ENCODE measurements at regions not wholly inside any gene's neighbourhood (a gene's known extent, or its start where the extent isn't known, plus 50 kb on each side); places are given as distances from the start of the nearest gene placed in this dataset.

GRCh38 chr7:367351-367901 is 77.5 kb downstream of the FOXL3 start:
- peaks cover 9% of the 10 kb centered on the region for H3K27me3 ChIP-seq (ENCODE audit: insufficient read depth, poor library complexity, severe bottlenecking)
- H3K27ac ChIP-seq (replicated peaks): no peak overlapping the region
- H3K4me3 ChIP-seq (replicated peaks; ENCODE audit: insufficient read depth, low read length): no peak overlapping the region
- no peak for DNase-seq (ENCODE audit: low read depth in 1 of 2, low spot score in 1 of 2)
- TF ChIP-seq, protein P1, sequence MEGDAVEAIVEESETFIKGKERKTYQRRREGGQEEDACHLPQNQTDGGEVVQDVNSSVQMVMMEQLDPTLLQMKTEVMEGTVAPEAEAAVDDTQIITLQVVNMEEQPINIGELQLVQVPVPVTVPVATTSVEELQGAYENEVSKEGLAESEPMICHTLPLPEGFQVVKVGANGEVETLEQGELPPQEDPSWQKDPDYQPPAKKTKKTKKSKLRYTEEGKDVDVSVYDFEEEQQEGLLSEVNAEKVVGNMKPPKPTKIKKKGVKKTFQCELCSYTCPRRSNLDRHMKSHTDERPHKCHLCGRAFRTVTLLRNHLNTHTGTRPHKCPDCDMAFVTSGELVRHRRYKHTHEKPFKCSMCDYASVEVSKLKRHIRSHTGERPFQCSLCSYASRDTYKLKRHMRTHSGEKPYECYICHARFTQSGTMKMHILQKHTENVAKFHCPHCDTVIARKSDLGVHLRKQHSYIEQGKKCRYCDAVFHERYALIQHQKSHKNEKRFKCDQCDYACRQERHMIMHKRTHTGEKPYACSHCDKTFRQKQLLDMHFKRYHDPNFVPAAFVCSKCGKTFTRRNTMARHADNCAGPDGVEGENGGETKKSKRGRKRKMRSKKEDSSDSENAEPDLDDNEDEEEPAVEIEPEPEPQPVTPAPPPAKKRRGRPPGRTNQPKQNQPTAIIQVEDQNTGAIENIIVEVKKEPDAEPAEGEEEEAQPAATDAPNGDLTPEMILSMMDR (IDR thresholded peaks at IDR 0.05; ENCODE audit: insufficient read depth, low read length): no peak
- TF ChIP-seq SPI1 (IDR thresholded peaks at IDR 0.05; ENCODE audit: borderline replicate concordance, low read depth) (no peak), GABPA (IDR thresholded peaks at IDR 0.05; ENCODE audit: low read depth) (no peak), POLR2AphosphoS5 (IDR thresholded peaks at IDR 0.05; ENCODE audit: low read depth) (no peak)
- TF ChIP-seq, protein P2, sequence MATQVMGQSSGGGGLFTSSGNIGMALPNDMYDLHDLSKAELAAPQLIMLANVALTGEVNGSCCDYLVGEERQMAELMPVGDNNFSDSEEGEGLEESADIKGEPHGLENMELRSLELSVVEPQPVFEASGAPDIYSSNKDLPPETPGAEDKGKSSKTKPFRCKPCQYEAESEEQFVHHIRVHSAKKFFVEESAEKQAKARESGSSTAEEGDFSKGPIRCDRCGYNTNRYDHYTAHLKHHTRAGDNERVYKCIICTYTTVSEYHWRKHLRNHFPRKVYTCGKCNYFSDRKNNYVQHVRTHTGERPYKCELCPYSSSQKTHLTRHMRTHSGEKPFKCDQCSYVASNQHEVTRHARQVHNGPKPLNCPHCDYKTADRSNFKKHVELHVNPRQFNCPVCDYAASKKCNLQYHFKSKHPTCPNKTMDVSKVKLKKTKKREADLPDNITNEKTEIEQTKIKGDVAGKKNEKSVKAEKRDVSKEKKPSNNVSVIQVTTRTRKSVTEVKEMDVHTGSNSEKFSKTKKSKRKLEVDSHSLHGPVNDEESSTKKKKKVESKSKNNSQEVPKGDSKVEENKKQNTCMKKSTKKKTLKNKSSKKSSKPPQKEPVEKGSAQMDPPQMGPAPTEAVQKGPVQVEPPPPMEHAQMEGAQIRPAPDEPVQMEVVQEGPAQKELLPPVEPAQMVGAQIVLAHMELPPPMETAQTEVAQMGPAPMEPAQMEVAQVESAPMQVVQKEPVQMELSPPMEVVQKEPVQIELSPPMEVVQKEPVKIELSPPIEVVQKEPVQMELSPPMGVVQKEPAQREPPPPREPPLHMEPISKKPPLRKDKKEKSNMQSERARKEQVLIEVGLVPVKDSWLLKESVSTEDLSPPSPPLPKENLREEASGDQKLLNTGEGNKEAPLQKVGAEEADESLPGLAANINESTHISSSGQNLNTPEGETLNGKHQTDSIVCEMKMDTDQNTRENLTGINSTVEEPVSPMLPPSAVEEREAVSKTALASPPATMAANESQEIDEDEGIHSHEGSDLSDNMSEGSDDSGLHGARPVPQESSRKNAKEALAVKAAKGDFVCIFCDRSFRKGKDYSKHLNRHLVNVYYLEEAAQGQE (IDR thresholded peaks at IDR 0.05; ENCODE audit: insufficient replicate concordance, low read depth): no peak

GRCh38 chr7:368651-369475 is 78.9 kb downstream of the FOXL3 start:
- H3K27me3 ChIP-seq (ENCODE audit: insufficient read depth, poor library complexity, severe bottlenecking): peaks cover 9% of the 10 kb centered on the region
- DNase-seq (ENCODE audit: low read depth in 1 of 2, low spot score in 1 of 2): no peak
- no peak overlapping the region for H3K27ac ChIP-seq (replicated peaks)
- no peak overlapping the region for H3K4me3 ChIP-seq (replicated peaks; ENCODE audit: insufficient read depth, low read length)
- TF ChIP-seq, protein P2 (IDR thresholded peaks at IDR 0.05; ENCODE audit: insufficient replicate concordance, low read depth): no peak
- TF ChIP-seq, protein P1 (IDR thresholded peaks at IDR 0.05; ENCODE audit: insufficient read depth, low read length): no peak
- TF ChIP-seq GABPA (IDR thresholded peaks at IDR 0.05; ENCODE audit: low read depth) (no peak), POLR2AphosphoS5 (IDR thresholded peaks at IDR 0.05; ENCODE audit: low read depth) (no peak), SPI1 (IDR thresholded peaks at IDR 0.05; ENCODE audit: borderline replicate concordance, low read depth) (no peak)

GRCh38 chr7:369476-370258 is 79.7 kb downstream of the FOXL3 start:
- TF ChIP-seq, protein P2 (IDR thresholded peaks at IDR 0.05; ENCODE audit: insufficient replicate concordance, low read depth): no peak
- TF ChIP-seq, protein P1 (IDR thresholded peaks at IDR 0.05; ENCODE audit: insufficient read depth, low read length): no peak
- TF ChIP-seq GABPA (IDR thresholded peaks at IDR 0.05; ENCODE audit: low read depth) (no peak), SPI1 (IDR thresholded peaks at IDR 0.05; ENCODE audit: borderline replicate concordance, low read depth) (no peak), POLR2AphosphoS5 (IDR thresholded peaks at IDR 0.05; ENCODE audit: low read depth) (no peak)
- Histone ChIP-seq H3K27me3 (ENCODE audit: insufficient read depth, poor library complexity, severe bottlenecking) (peaks cover 9% of the 10 kb centered on the region), H3K27ac (replicated peaks) (no peak overlapping the region), H3K4me3 (replicated peaks; ENCODE audit: insufficient read depth, low read length) (no peak overlapping the region)
- DNase-seq (ENCODE audit: low read depth in 1 of 2, low spot score in 1 of 2): no peak

Data from HL-60 (cell line).